BE2C (cell line): ENCODE measurements at regions not wholly inside any gene's neighbourhood (a gene's known extent, or its start where the extent isn't known, plus 50 kb on each side); places are given as distances from the start of the nearest gene placed in this dataset.

Source experiments
- DNase-seq: peaks from one replicate; pipeline ENCODE4 v3.0.0-alpha.2; 2020
- H3K27me3 ChIP-seq: fragments of 250-450 bp; sonication (Bioruptor Pico); 2 replicates; pipeline ENCODE4 v1.5.1; 2020; ENCODE audit warnings: mild to moderate bottlenecking
- H3K36me3 ChIP-seq: fragments of 250-450 bp; sonication (Bioruptor Pico); 2 replicates; pipeline ENCODE4 v1.5.1; 2020; ENCODE audit warnings: mild to moderate bottlenecking
- H3K4me1 ChIP-seq: fragments of 250-450 bp; sonication (Bioruptor Pico); 2 replicates; pipeline ENCODE4 v1.5.1; 2020
- H3K4me3 ChIP-seq: 2 replicates; pipeline ENCODE4 v1.5.1; 2011; ENCODE audit warnings: low read depth, low read length
- H3K9me3 ChIP-seq: fragments of 250-450 bp; sonication (Bioruptor Pico); 2 replicates; pipeline ENCODE4 v1.5.1; 2020
- CTCF ChIP-seq: IDR thresholded peaks from 2 replicates; pipeline ENCODE4 v1.5.1; 2012; ENCODE audit warnings: mild to moderate bottlenecking, low read depth, low read length

- peak; percentile 24 for DNase-seq
- Histone ChIP-seq H3K27me3 (no peaks in the 10 kb centered on the region), H3K36me3 (no peaks in the 10 kb centered on the region), H3K9me3 (no peaks in the 10 kb centered on the region), H3K4me1 (peaks cover 4% of the 10 kb centered on the region), H3K4me3 (no peak overlapping the region)
- no peak for TF ChIP-seq CTCF
Measured at GRCh38 chr12:90268574-90268973, 559.9 kb upstream of the ATP2B1 start.

- no peaks in the 10 kb centered on the region for H3K4me1 ChIP-seq
- H3K9me3 ChIP-seq: no peaks in the 10 kb centered on the region; the same call in 1 of the 2 replicates
- no peak for DNase-seq
- H3K4me3 ChIP-seq: no peak overlapping the region
- H3K27me3 ChIP-seq: no peaks in the 10 kb centered on the region
- no peaks in the 10 kb centered on the region for H3K36me3 ChIP-seq
- no peak for TF ChIP-seq CTCF
Measured at GRCh38 chr12:90262251-90262650, 553.6 kb upstream of the ATP2B1 start.

- Histone ChIP-seq H3K36me3 (no peaks in the 10 kb centered on the region), H3K9me3 (no peaks in the 10 kb centered on the region; the same call in 1 of the 2 replicates), H3K4me3 (no peak overlapping the region), H3K4me1 (no peaks in the 10 kb centered on the region), H3K27me3 (no peaks in the 10 kb centered on the region)
- no peak for DNase-seq
- TF ChIP-seq CTCF: no peak
Measured at GRCh38 chr12:90261283-90261682, 552.6 kb upstream of the ATP2B1 start.

- Histone ChIP-seq H3K4me1 (no peaks in the 10 kb centered on the region), H3K36me3 (no peaks in the 10 kb centered on the region), H3K27me3 (no peaks in the 10 kb centered on the region), H3K4me3 (no peak overlapping the region), H3K9me3 (no peaks in the 10 kb centered on the region; the same call in 1 of the 2 replicates)
- no peak for TF ChIP-seq CTCF
- DNase-seq: no peak
Measured at GRCh38 chr12:90260136-90260535, 551.5 kb upstream of the ATP2B1 start.

GRCh38 chr12:90257927-90258624 lies 549.4 kb upstream of the ATP2B1 start:
- Histone ChIP-seq H3K36me3 (no peaks in the 10 kb centered on the region), H3K4me3 (no peak overlapping the region), H3K4me1 (peaks cover 6% of the 10 kb centered on the region), H3K9me3 (no peaks in the 10 kb centered on the region; the same call in 1 of the 2 replicates), H3K27me3 (no peaks in the 10 kb centered on the region)
- DNase-seq: no peak
- no peak for TF ChIP-seq CTCF

- Histone ChIP-seq H3K4me3 (no peak overlapping the region), H3K36me3 (no peaks in the 10 kb centered on the region), H3K27me3 (no peaks in the 10 kb centered on the region), H3K4me1 (peaks cover 8% of the 10 kb centered on the region), H3K9me3 (no peaks in the 10 kb centered on the region)
- no peak for DNase-seq
- TF ChIP-seq CTCF: no peak
Measured at GRCh38 chr12:90254796-90255195, 546.2 kb upstream of the ATP2B1 start.
